HCT116 (cell line): ENCODE measurements at regions not wholly inside any gene's neighbourhood (a gene's known extent, or its start where the extent isn't known, plus 50 kb on each side); places are given as distances from the start of the nearest gene placed in this dataset.

ENCODE experiments used
- EZH2 ChIP-seq: fragments of 200-600 bp; sonication (generic); IDR thresholded peaks from 2 replicates; pipeline ENCODE4 v1.6.1; 2017; ENCODE audit warnings: antibody characterized with exemption, mixed run types
- EZH2phosphoT487 ChIP-seq: fragments of 200-600 bp; IDR thresholded peaks from 2 replicates; pipeline ENCODE4 v1.6.1; 2018; ENCODE audit warnings: antibody characterized with exemption, borderline replicate concordance
- FOSL1 ChIP-seq: IDR thresholded peaks from 2 replicates; pipeline ENCODE4 v1.6.1; 2012; ENCODE audit warnings: low read depth
- POLR2A ChIP-seq: IDR thresholded peaks from 2 replicates; pipeline ENCODE4 v1.7.0; 2011; ENCODE audit warnings: borderline replicate concordance; ENCODE audit not compliant: insufficient read depth, insufficient read length; ENCODE audit errors: extremely low read depth
- POLR2AphosphoS5 ChIP-seq: IDR thresholded peaks from 2 replicates; pipeline ENCODE4 v1.6.1; 2011; ENCODE audit warnings: mild to moderate bottlenecking, low read depth, low read length, moderate library complexity
- SRF ChIP-seq: IDR thresholded peaks from 2 replicates; pipeline ENCODE4 v1.6.1; 2012; ENCODE audit warnings: low read depth
- YY1 ChIP-seq: IDR thresholded peaks from 2 replicates; pipeline ENCODE4 v1.6.1; 2011; ENCODE audit warnings: low read length, low read depth, moderate library complexity, mild to moderate bottlenecking; ENCODE audit not compliant: insufficient replicate concordance; ENCODE audit errors: extremely low read depth
- ZFX ChIP-seq: fragments of 450-650 bp; IDR thresholded peaks from 2 replicates; pipeline ENCODE4 v1.6.1; 2017
- ZNF274 ChIP-seq: fragments of 200-500 bp; sonication (Bioruptor generic); IDR thresholded peaks from 2 replicates; pipeline ENCODE4 v1.6.1; 2014; ENCODE audit warnings: mild to moderate bottlenecking, low read depth, low read length, inconsistent platforms
- TF ChIP-seq, protein P1 (sequence below), 3 experiments: fragments of 200-600 bp in 1 of 3; sonication (generic) in 1 of 3; IDR thresholded peaks in 2 of 3; conservative IDR thresholded peaks in 1 of 3; 2 replicates each; pipeline ENCODE4 v1.5.1; 2012 to 2017; ENCODE audit warnings: low read depth in 2 of 3, low read length in 2 of 3, antibody characterized with exemption in 1 of 3, borderline replicate concordance in 1 of 3, control low read depth in 1 of 3, mild to moderate bottlenecking in 1 of 3, mixed read lengths in 1 of 3, mixed run types in 1 of 3, moderate library complexity in 1 of 3; ENCODE audit not compliant: insufficient read depth in 1 of 3
- TF ChIP-seq, protein P2 (sequence below): IDR thresholded peaks from 2 replicates; pipeline ENCODE4 v1.6.1; 2012; ENCODE audit warnings: low read depth

DNA sequence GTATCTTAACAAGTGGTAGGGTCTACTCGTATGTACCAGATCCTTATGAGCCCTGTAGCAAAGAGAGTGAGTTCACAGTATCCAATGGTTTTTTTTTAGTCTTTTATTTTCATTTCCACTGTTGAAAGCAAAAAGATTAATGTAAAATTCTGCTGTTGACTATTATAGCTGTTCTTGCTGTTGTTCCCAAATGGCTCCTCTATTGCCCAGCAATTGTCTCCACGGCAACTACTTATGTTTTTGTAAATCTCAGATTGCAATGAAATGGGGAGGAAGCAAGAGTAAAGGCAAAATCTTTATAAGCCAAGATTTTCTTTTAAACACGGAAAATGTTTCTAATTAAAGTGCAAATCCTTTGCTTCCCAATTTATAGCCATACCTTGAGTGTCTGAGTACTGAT, 406.1 kb downstream of the EPM2A start:
- TF ChIP-seq ZFX, result no peak
- no peak for TF ChIP-seq POLR2A
- TF ChIP-seq, protein P1, sequence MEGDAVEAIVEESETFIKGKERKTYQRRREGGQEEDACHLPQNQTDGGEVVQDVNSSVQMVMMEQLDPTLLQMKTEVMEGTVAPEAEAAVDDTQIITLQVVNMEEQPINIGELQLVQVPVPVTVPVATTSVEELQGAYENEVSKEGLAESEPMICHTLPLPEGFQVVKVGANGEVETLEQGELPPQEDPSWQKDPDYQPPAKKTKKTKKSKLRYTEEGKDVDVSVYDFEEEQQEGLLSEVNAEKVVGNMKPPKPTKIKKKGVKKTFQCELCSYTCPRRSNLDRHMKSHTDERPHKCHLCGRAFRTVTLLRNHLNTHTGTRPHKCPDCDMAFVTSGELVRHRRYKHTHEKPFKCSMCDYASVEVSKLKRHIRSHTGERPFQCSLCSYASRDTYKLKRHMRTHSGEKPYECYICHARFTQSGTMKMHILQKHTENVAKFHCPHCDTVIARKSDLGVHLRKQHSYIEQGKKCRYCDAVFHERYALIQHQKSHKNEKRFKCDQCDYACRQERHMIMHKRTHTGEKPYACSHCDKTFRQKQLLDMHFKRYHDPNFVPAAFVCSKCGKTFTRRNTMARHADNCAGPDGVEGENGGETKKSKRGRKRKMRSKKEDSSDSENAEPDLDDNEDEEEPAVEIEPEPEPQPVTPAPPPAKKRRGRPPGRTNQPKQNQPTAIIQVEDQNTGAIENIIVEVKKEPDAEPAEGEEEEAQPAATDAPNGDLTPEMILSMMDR (IDR thresholded peaks at IDR 0.05 in 2 of 3, conservative IDR thresholded peaks at IDR 0.05 in 1 of 3; ENCODE audit: borderline replicate concordance in 1 of 3, insufficient read depth in 1 of 3, low read depth in 2 of 3, low read length in 2 of 3), result no peak
- TF ChIP-seq ZNF274, result no peak
- no peak for TF ChIP-seq EZH2
- TF ChIP-seq SRF, result no peak
- no peak for TF ChIP-seq YY1
- TF ChIP-seq POLR2AphosphoS5, result no peak
- TF ChIP-seq FOSL1, result no peak
- TF ChIP-seq, protein P2, sequence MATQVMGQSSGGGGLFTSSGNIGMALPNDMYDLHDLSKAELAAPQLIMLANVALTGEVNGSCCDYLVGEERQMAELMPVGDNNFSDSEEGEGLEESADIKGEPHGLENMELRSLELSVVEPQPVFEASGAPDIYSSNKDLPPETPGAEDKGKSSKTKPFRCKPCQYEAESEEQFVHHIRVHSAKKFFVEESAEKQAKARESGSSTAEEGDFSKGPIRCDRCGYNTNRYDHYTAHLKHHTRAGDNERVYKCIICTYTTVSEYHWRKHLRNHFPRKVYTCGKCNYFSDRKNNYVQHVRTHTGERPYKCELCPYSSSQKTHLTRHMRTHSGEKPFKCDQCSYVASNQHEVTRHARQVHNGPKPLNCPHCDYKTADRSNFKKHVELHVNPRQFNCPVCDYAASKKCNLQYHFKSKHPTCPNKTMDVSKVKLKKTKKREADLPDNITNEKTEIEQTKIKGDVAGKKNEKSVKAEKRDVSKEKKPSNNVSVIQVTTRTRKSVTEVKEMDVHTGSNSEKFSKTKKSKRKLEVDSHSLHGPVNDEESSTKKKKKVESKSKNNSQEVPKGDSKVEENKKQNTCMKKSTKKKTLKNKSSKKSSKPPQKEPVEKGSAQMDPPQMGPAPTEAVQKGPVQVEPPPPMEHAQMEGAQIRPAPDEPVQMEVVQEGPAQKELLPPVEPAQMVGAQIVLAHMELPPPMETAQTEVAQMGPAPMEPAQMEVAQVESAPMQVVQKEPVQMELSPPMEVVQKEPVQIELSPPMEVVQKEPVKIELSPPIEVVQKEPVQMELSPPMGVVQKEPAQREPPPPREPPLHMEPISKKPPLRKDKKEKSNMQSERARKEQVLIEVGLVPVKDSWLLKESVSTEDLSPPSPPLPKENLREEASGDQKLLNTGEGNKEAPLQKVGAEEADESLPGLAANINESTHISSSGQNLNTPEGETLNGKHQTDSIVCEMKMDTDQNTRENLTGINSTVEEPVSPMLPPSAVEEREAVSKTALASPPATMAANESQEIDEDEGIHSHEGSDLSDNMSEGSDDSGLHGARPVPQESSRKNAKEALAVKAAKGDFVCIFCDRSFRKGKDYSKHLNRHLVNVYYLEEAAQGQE, result no peak
- TF ChIP-seq EZH2phosphoT487, result no peak
